H1 (cell line): ENCODE measurements at regions not wholly inside any gene's neighbourhood (a gene's known extent, or its start where the extent isn't known, plus 50 kb on each side); places are given as distances from the start of the nearest gene placed in this dataset.

Experiments used
- CTCF ChIA-PET: fragments of 300-600 bp; sonication (Branson Sonifier 250); formaldehyde crosslinking; loops from one replicate; lab custom pipeline; 2021; ENCODE audit not compliant: partially characterized antibody; lab: Charles Lee
- POLR2A ChIA-PET: fragments of 300-600 bp; sonication (Branson Sonifier 250); formaldehyde crosslinking; loops from one replicate; lab custom pipeline; 2021; ENCODE audit warnings: inconsistent platforms; ENCODE audit not compliant: partially characterized antibody; lab: Charles Lee
- DNase-seq, 2 experiments: peaks; one replicate each; pipeline versions ENCODE4 v3.0.0 to v3.0.0-alpha.2; 2010 to 2022; ENCODE audit warnings: low spot score in 2 of 2, low read depth in 1 of 2, mixed read lengths in 1 of 2
- FAIRE-seq: peaks from 2 replicates; lab custom pipeline; 2011; peaks lifted over from hg19 to GRCh38; lab: Jason Lieb, UNC
- H2AFZ ChIP-seq: 2 replicates; pipeline ENCODE4 v1.8.1; 2012; ENCODE audit warnings: low read length, inconsistent platforms
- H2AK5ac ChIP-seq: 2 replicates; pipeline ENCODE4 v1.6.1; 2013; ENCODE audit warnings: low read depth, low read length
- H2BK120ac ChIP-seq: replicated peaks from 2 replicates; pipeline ENCODE3; 2013; ENCODE audit warnings: low read depth, low read length, inconsistent platforms
- H2BK12ac ChIP-seq: 2 replicates; pipeline ENCODE4 v1.6.1; 2013; ENCODE audit warnings: low read depth, low read length
- H2BK15ac ChIP-seq: 2 replicates; pipeline ENCODE4 v1.6.1; 2013; ENCODE audit warnings: low read length
- H2BK20ac ChIP-seq: 2 replicates; pipeline ENCODE4 v1.6.1; 2013; ENCODE audit warnings: low read length
- H2BK5ac ChIP-seq: 2 replicates; pipeline ENCODE4 v1.6.1; 2013; ENCODE audit warnings: low read depth, low read length
- H3K14ac ChIP-seq: 2 replicates; pipeline ENCODE4 v1.6.1; 2013; ENCODE audit warnings: inconsistent platforms; ENCODE audit not compliant: insufficient read length
- H3K18ac ChIP-seq: 2 replicates; pipeline ENCODE4 v1.6.1; 2013; ENCODE audit warnings: low read length; ENCODE audit errors: extremely low read depth
- H3K23ac ChIP-seq: 2 replicates; pipeline ENCODE4 v1.6.1; 2013; ENCODE audit warnings: inconsistent platforms; ENCODE audit not compliant: insufficient read length
- H3K23me2 ChIP-seq: 2 replicates; pipeline ENCODE4 v1.6.1; 2013; ENCODE audit warnings: low read depth, low read length
- H3K27ac ChIP-seq: 2 replicates; pipeline ENCODE4 v1.6.1; 2011; ENCODE audit warnings: low read depth, low read length, inconsistent platforms
- H3K27me3 ChIP-seq, 4 experiments: replicated peaks in 1 of 4; 1 replicate in 1 of 4; 2 replicates in 3 of 4; pipeline versions ENCODE4 v1.6.1 to v1.8.1; 2011 to 2013; ENCODE audit warnings: low read length in 3 of 4, mild to moderate bottlenecking in 3 of 4, inconsistent platforms in 2 of 4, mixed read lengths in 2 of 4, moderate library complexity in 1 of 4; ENCODE audit not compliant: control insufficient read depth in 3 of 4, insufficient read depth in 3 of 4; ENCODE audit errors: extremely low read depth in 1 of 4
- H3K36me3 ChIP-seq, 4 experiments: 2 replicates each; pipeline versions ENCODE4 v1.6.1 to v1.8.1; 2011 to 2013; ENCODE audit warnings: mild to moderate bottlenecking in 4 of 4, low read length in 3 of 4, moderate library complexity in 2 of 4, control low read depth in 1 of 4, inconsistent platforms in 1 of 4; ENCODE audit not compliant: insufficient read depth in 4 of 4, control insufficient read depth in 2 of 4
- H3K4ac ChIP-seq: replicated peaks from 2 replicates; pipeline ENCODE3; 2013; ENCODE audit warnings: low read length, low read depth, mixed read lengths, inconsistent platforms; ENCODE audit not compliant: insufficient read length
- H3K4me1 ChIP-seq, 4 experiments: replicated peaks in 1 of 4; 1 replicate in 1 of 4; 2 replicates in 3 of 4; pipeline versions ENCODE4 v1.6.1 to v1.8.1; 2011 to 2013; ENCODE audit warnings: low read length in 3 of 4, inconsistent platforms in 2 of 4, mixed read lengths in 1 of 4; ENCODE audit not compliant: insufficient read depth in 4 of 4, control insufficient read depth in 3 of 4
- H3K4me2 ChIP-seq, 2 experiments: 2 replicates each; pipeline versions ENCODE4 v1.6.1 to v1.8.1; 2011 to 2013; ENCODE audit warnings: low read depth in 2 of 2, low read length in 2 of 2, control low read depth in 1 of 2, inconsistent platforms in 1 of 2, mild to moderate bottlenecking in 1 of 2; ENCODE audit not compliant: insufficient read depth in 1 of 2
- H3K4me3 ChIP-seq, 4 experiments: fragments of 200-600, 300-600 bp in 1 of 4; sonication (generic), shearing (Covaris generic), sonication (Bioruptor Twin) in 1 of 4; 2 replicates each; pipeline versions ENCODE4 v1.5.1 to v1.8.1; 2011 to 2016; ENCODE audit warnings: low read length in 4 of 4, low read depth in 3 of 4, control low read depth in 2 of 4, inconsistent platforms in 2 of 4, mild to moderate bottlenecking in 2 of 4, mixed read lengths in 1 of 4, moderate library complexity in 1 of 4; ENCODE audit not compliant: insufficient read depth in 2 of 4; ENCODE audit errors: extremely low read depth in 1 of 4
- H3K56ac ChIP-seq: replicated peaks from 2 replicates; pipeline ENCODE3; 2013; ENCODE audit warnings: low read depth, mild to moderate bottlenecking, mixed read lengths, low read length, inconsistent platforms; ENCODE audit not compliant: insufficient read length
- H3K79me1 ChIP-seq: 2 replicates; pipeline ENCODE4 v1.6.1; 2013; ENCODE audit warnings: low read depth, low read length, control low read depth
- H3K79me2 ChIP-seq, 2 experiments: 2 replicates each; pipeline versions ENCODE4 v1.6.1 to v1.8.1; 2012 to 2013; ENCODE audit warnings: low read length in 2 of 2, mild to moderate bottlenecking in 2 of 2, inconsistent platforms in 1 of 2; ENCODE audit not compliant: insufficient read depth in 2 of 2, control insufficient read depth in 1 of 2
- H3K9ac ChIP-seq, 4 experiments: replicated peaks in 1 of 4; 1 replicate in 1 of 4; 2 replicates in 3 of 4; pipeline versions ENCODE4 v1.6.1 to v1.8.1; 2011 to 2013; ENCODE audit warnings: low read depth in 3 of 4, low read length in 3 of 4, control low read depth in 2 of 4, mild to moderate bottlenecking in 2 of 4, moderate library complexity in 2 of 4, inconsistent platforms in 1 of 4; ENCODE audit errors: extremely low read depth in 1 of 4
- H3K9me3 ChIP-seq, 2 experiments: 2 replicates each; pipeline versions ENCODE4 v1.6.1 to v1.8.1; 2012 to 2013; ENCODE audit warnings: mild to moderate bottlenecking in 2 of 2, moderate library complexity in 2 of 2, control low read depth in 1 of 2, inconsistent platforms in 1 of 2, low read depth in 1 of 2, low read length in 1 of 2, mixed read lengths in 1 of 2; ENCODE audit not compliant: insufficient read depth in 2 of 2
- H4K20me1 ChIP-seq, 2 experiments: replicated peaks in 1 of 2; 2 replicates each; pipeline versions ENCODE3 to v1.8.1; 2011 to 2013; ENCODE audit warnings: inconsistent platforms in 2 of 2, low read length in 2 of 2, mild to moderate bottlenecking in 1 of 2; ENCODE audit not compliant: insufficient read depth in 2 of 2, control insufficient read depth in 1 of 2
- H4K5ac ChIP-seq: 2 replicates; pipeline ENCODE4 v1.6.1; 2013; ENCODE audit warnings: low read length, low read depth, mixed read lengths, inconsistent platforms; ENCODE audit not compliant: insufficient read length
- H4K8ac ChIP-seq: 2 replicates; pipeline ENCODE4 v1.8.0; 2013; ENCODE audit warnings: mild to moderate bottlenecking, moderate library complexity, low read length, inconsistent platforms; ENCODE audit not compliant: insufficient read depth; ENCODE audit errors: extremely low read depth
- H4K91ac ChIP-seq: replicated peaks from 2 replicates; pipeline ENCODE3; 2013; ENCODE audit warnings: low read length, mixed read lengths, inconsistent platforms; ENCODE audit not compliant: insufficient read length
- ASH2L ChIP-seq: fragments of 200-600, 300-600 bp; sonication (generic); IDR thresholded peaks from one replicate; pipeline ENCODE4 v1.7.1; 2017; ENCODE audit warnings: low read length
- ATF2 ChIP-seq: IDR thresholded peaks from 2 replicates; pipeline ENCODE4 v1.6.1; 2012; ENCODE audit warnings: low read length, inconsistent platforms
- GABPA ChIP-seq: IDR thresholded peaks from 2 replicates; pipeline ENCODE4 v1.6.1; 2011; ENCODE audit warnings: mild to moderate bottlenecking, low read length, moderate library complexity, borderline replicate concordance; ENCODE audit not compliant: insufficient read depth
- GTF2F1 ChIP-seq: IDR thresholded peaks from 2 replicates; pipeline ENCODE4 v1.6.1; 2012; ENCODE audit warnings: low read depth, low read length, improper control_type of control experiment, borderline replicate concordance
- JUND ChIP-seq: IDR thresholded peaks from 2 replicates; pipeline ENCODE4 v1.6.1; 2011; ENCODE audit warnings: mild to moderate bottlenecking, improper control_type of control experiment, low read length
- KDM1A ChIP-seq: fragments of 200-600, 300-600 bp; sonication (generic); IDR thresholded peaks from 2 replicates; pipeline ENCODE4 v1.7.1; 2016; ENCODE audit warnings: mild to moderate bottlenecking, low read length, borderline replicate concordance
- KDM5A ChIP-seq: fragments of 200-600 bp; IDR thresholded peaks from 2 replicates; pipeline ENCODE4 v1.7.1; 2012; ENCODE audit warnings: mild to moderate bottlenecking, low read length, inconsistent platforms, mixed read lengths
- MAFK ChIP-seq: IDR thresholded peaks from 2 replicates; pipeline ENCODE4 v1.6.1; 2012; ENCODE audit warnings: low read depth, mild to moderate bottlenecking, improper control_type of control experiment, low read length
- POLR2A ChIP-seq, 2 experiments: IDR thresholded peaks; 1 replicate in 1 of 2; 2 replicates in 1 of 2; pipeline ENCODE4 v1.6.1; 2011; ENCODE audit warnings: low read depth in 2 of 2, low read length in 2 of 2, mild to moderate bottlenecking in 2 of 2; ENCODE audit errors: control extremely low read depth in 1 of 2
- RXRA ChIP-seq: IDR thresholded peaks from 2 replicates; pipeline ENCODE4 v1.6.1; 2011; ENCODE audit warnings: low read depth, mild to moderate bottlenecking, low read length, moderate library complexity; ENCODE audit not compliant: insufficient read depth
- SIN3A ChIP-seq, 2 experiments: IDR thresholded peaks in 1 of 2; conservative IDR thresholded peaks in 1 of 2; 2 replicates each; pipeline ENCODE4 v1.6.1; 2011 to 2012; ENCODE audit warnings: low read length in 2 of 2, improper control_type of control experiment in 1 of 2, low read depth in 1 of 2, mild to moderate bottlenecking in 1 of 2
- SP4 ChIP-seq: IDR thresholded peaks from 2 replicates; pipeline ENCODE4 v1.6.1; 2012; ENCODE audit warnings: low read length, inconsistent platforms
- WGBS, 2 experiments: shearing (Covaris generic) in 1 of 2; methylation state at CpG; one replicate each; pipeline versions ENCODE4 v1.1.6 to v1.1.7; 2013 to 2015; ENCODE audit warnings: low lambda C conversion rate in 2 of 2, mixed read lengths in 2 of 2, inconsistent platforms in 1 of 2, low coverage in 1 of 2, missing lambda C conversion rate in 1 of 2; ENCODE audit not compliant: insufficient replicate concordance in 2 of 2, insufficient coverage in 1 of 2, insufficient read length in 1 of 2; ENCODE audit errors: extremely low coverage in 1 of 2, missing lambda C conversion rate in 1 of 2; 5-methylcytosine and 5-hydroxymethylcytosine counted together
- TF ChIP-seq, protein P1 (sequence below): IDR thresholded peaks from 2 replicates; pipeline ENCODE4 v1.6.1; 2012; ENCODE audit warnings: inconsistent platforms

DNA sequence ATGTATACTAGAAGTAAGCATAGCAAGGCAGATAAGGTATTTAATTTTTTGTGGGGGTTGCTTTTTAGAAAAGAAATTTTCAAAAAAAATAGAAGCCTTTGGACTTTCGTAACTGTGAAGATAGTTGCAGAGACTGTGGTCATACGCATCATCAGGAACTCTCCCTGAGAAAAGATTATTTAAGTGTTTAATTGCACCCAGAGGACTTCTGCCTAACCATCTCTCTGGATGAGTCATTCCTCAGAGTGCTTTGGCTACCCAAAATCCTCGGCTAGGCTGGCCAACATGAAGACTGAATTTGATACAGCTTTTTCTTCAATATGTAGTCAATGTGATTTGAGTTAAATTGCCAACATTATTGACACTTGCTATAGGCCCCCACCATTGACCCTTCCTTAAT lies 296.4 kb downstream of the TLR4 start:
- no peak overlapping the region for H4K5ac ChIP-seq
- 96% methylated on average over 3 of the region's 3 CpGs; no CpG with 5 or more reads in 1 of the 2 experiments for WGBS, 2 experiments
- no peak for FAIRE-seq
- no peak overlapping the region for H4K91ac ChIP-seq
- H2AK5ac ChIP-seq: no peak overlapping the region
- H3K79me1 ChIP-seq: no peaks in the 10 kb centered on the region
- CTCF ChIA-PET: no interaction called here
- H2BK12ac ChIP-seq: no peak overlapping the region
- H2BK120ac ChIP-seq: no peak overlapping the region
- H3K36me3 ChIP-seq: no peaks in the 10 kb centered on the region
- POLR2A ChIA-PET: no interaction called here
- no peak for DNase-seq
- no peak overlapping the region for H3K56ac ChIP-seq
- no peak overlapping the region for H2BK20ac ChIP-seq
- H3K18ac ChIP-seq: no peak overlapping the region
- no peak for TF ChIP-seq GABPA
- TF ChIP-seq ASH2L: no peak
- TF ChIP-seq KDM5A: no peak
- no peak for TF ChIP-seq SIN3A (conservative IDR thresholded peaks at IDR 0.05 in 1 of 2, IDR thresholded peaks at IDR 0.05 in 1 of 2; ENCODE audit: low read depth in 1 of 2, low read length in 2 of 2)
- no peak for TF ChIP-seq POLR2A (IDR thresholded peaks at IDR 0.05; ENCODE audit: control extremely low read depth in 1 of 2, low read depth in 2 of 2, low read length in 2 of 2)
- TF ChIP-seq KDM1A: no peak
- TF ChIP-seq, protein P1, sequence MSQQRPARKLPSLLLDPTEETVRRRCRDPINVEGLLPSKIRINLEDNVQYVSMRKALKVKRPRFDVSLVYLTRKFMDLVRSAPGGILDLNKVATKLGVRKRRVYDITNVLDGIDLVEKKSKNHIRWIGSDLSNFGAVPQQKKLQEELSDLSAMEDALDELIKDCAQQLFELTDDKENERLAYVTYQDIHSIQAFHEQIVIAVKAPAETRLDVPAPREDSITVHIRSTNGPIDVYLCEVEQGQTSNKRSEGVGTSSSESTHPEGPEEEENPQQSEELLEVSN: no peak
- no peak for TF ChIP-seq RXRA
- no peak for TF ChIP-seq JUND
- TF ChIP-seq SP4: no peak
- TF ChIP-seq GTF2F1: no peak
- no peak for TF ChIP-seq MAFK
- no peak for TF ChIP-seq ATF2
- TF ChIP-seq, all 59 proteins: peak for 0
- H3K79me2 ChIP-seq: no peaks in the 10 kb centered on the region
- no peaks in the 10 kb centered on the region for H4K20me1 ChIP-seq
- no peak overlapping the region for H2BK15ac ChIP-seq
- no peak overlapping the region for H3K9ac ChIP-seq
- H3K4me1 ChIP-seq: no peaks in the 10 kb centered on the region
- no peaks in the 10 kb centered on the region for H3K23me2 ChIP-seq
- no peak overlapping the region for H3K14ac ChIP-seq
- no peak overlapping the region for H3K4me3 ChIP-seq
- H3K23ac ChIP-seq: no peak overlapping the region
- H3K4ac ChIP-seq: no peak overlapping the region
- no peak overlapping the region for H3K27ac ChIP-seq
- H3K27me3 ChIP-seq: no peaks in the 10 kb centered on the region
- no peak overlapping the region for H2BK5ac ChIP-seq
- H4K8ac ChIP-seq: no peak overlapping the region
- H3K4me2 ChIP-seq: no peak overlapping the region
- no peaks in the 10 kb centered on the region for H3K9me3 ChIP-seq
- H2AFZ ChIP-seq: no peak overlapping the region
